Heart left ventricle (tissue), 13 donors: ENCODE measurements at regions not wholly inside any gene's neighbourhood (a gene's known extent, or its start where the extent isn't known, plus 50 kb on each side); places are given as distances from the start of the nearest gene placed in this dataset.

Source experiments
- CTCF ChIP-seq, 12 donors: fragments of 200-600 bp; sonication (generic) in 4 of 12; IDR thresholded peaks; one replicate each; pipeline versions ENCODE4 v1.5.0 to v1.8.0; 2018 to 2022; ENCODE audit warnings: antibody characterized with exemption in 12 of 12, mild to moderate bottlenecking in 5 of 12
- POLR2A ChIP-seq, 2 donors: fragments of 450-650 bp; IDR thresholded peaks; one replicate each; pipeline ENCODE4 v1.6.1; 2017; ENCODE audit warnings: antibody characterized with exemption in 2 of 2, mild to moderate bottlenecking in 2 of 2, moderate library complexity in 2 of 2
- donor health status: ischemic (EF 13 %, LVEDD 7.1; RV severe dilation, severe dysfunction).
- donor health status: DM: no; HTN: yes; CAD: no.
- donor health status: DM: no; HTN: no; CAD: no.
- donor health status: ischemic (EF 25% LVEDD 6.9; RV normal size, moderate dysfunction).
- donor health status: ischemic (EF 25% LVEDD 5.7; RV mildly dilated, moderate dysfunction).
- donor health status: ischemic (EF 35%, LVEDD 5.7; RV mildly dilated, moderate dysfunction).
- donor health status: nonischemic (EF 11% LVEDD 7.7; RV severe dilation, severe dysfunction).
- donor health status: DM: yes; HTN: yes; CAD: no.
- donor health status: PGD.
- donor health status: ischemic (EF 29% LVEDD 5.4; RV normal size, mild dysfunction).
- donor health status: nonischemic (EF 23%, LVEDD 6.1; RV moderate dilation, normal function).

- TF ChIP-seq POLR2A (IDR thresholded peaks at IDR 0.05) (no peak), CTCF (IDR thresholded peaks at IDR 0.05) (no peak)
Measured at GRCh38 chr1:214198571-214198970, 82.4 kb upstream of the SMYD2 start.
